ENCODE measurements at regions not wholly inside any gene's neighbourhood (a gene's known extent, or its start where the extent isn't known, plus 50 kb on each side); places are given as distances from the start of the nearest gene placed in this dataset.
"Not testable (repeated sequence)": the region's sequence is repeated elsewhere in the genome, so short reads cannot be mapped to it uniquely, and the experiment has no call there.

GRCh38 chr3:156040041-156040440 is 80.3 kb upstream of the KCNAB1 start:
- in situ Hi-C loops (cut with MboI) = no loop called here
- TF ChIP-seq EZH2 (IDR thresholded peaks at IDR 0.05; ENCODE audit: insufficient read depth, poor library complexity, severe bottlenecking) (no peak), EZH2phosphoT487 (IDR thresholded peaks at IDR 0.05; ENCODE audit: insufficient read depth, low read depth) (no peak)
- no peak for DNase-seq
- Histone ChIP-seq H4K20me1 (ENCODE audit: insufficient read depth) (no peaks in the 10 kb centered on the region), H2AFZ (no peak overlapping the region), H3K27ac (no peak overlapping the region), H3K4me3 (no peak overlapping the region), H3K27me3 (replicated peaks; ENCODE audit: insufficient read depth) (no peaks in the 10 kb centered on the region), H3K9ac (no peak overlapping the region), H3K9me2 (ENCODE audit: insufficient read depth) (no peaks in the 10 kb centered on the region), H3K4me1 (ENCODE audit: insufficient read depth) (no peaks in the 10 kb centered on the region), H3F3A (ENCODE audit: insufficient read depth) (no peaks in the 10 kb centered on the region), H3K79me2 (ENCODE audit: insufficient read depth) (no peaks in the 10 kb centered on the region), H3K4me2 (ENCODE audit: unreplicated experiment) (no peak overlapping the region), H3K9me3 (ENCODE audit: low read depth) (no peaks in the 10 kb centered on the region), H3K36me3 (ENCODE audit: low read depth) (no peaks in the 10 kb centered on the region)
- WGBS, 2 experiments (ENCODE audit: low coverage in 1 of 2, low lambda C conversion rate in 2 of 2, missing lambda C conversion rate in 2 of 2) = 82 to 86% methylated on average over 1 of the region's 1 CpG

GRCh38 chr3:156041216-156041841 is 79.0 kb upstream of the KCNAB1 start:
- H3K4me2 ChIP-seq (ENCODE audit: unreplicated experiment); H3K4me1 ChIP-seq (ENCODE audit: insufficient read depth); H3K79me2 ChIP-seq (ENCODE audit: insufficient read depth); H3K9me2 ChIP-seq (ENCODE audit: insufficient read depth); H3F3A ChIP-seq (ENCODE audit: insufficient read depth); H4K20me1 ChIP-seq (ENCODE audit: insufficient read depth); in situ Hi-C loops (cut with MboI); DNase-seq; H2AFZ ChIP-seq; H3K9me3 ChIP-seq (ENCODE audit: low read depth); H3K9ac ChIP-seq; H3K27me3 ChIP-seq (replicated peaks; ENCODE audit: insufficient read depth); H3K36me3 ChIP-seq (ENCODE audit: low read depth); H3K27ac ChIP-seq; H3K4me3 ChIP-seq: not testable (repeated sequence)
- WGBS, 2 experiments (ENCODE audit: low coverage in 1 of 2, low lambda C conversion rate in 2 of 2, missing lambda C conversion rate in 2 of 2) = 87 to 91% methylated on average over 33 to 34 of the region's 36 CpGs

GRCh38 chr3:156041856-156042255 is 78.5 kb upstream of the KCNAB1 start:
- H3K27ac ChIP-seq; H3K4me1 ChIP-seq (ENCODE audit: insufficient read depth); H3K27me3 ChIP-seq (replicated peaks; ENCODE audit: insufficient read depth); H3F3A ChIP-seq (ENCODE audit: insufficient read depth); H3K9me2 ChIP-seq (ENCODE audit: insufficient read depth); in situ Hi-C loops (cut with MboI); H4K20me1 ChIP-seq (ENCODE audit: insufficient read depth); H3K79me2 ChIP-seq (ENCODE audit: insufficient read depth); DNase-seq; H3K4me3 ChIP-seq; H3K9me3 ChIP-seq (ENCODE audit: low read depth); H3K36me3 ChIP-seq (ENCODE audit: low read depth); H2AFZ ChIP-seq; H3K4me2 ChIP-seq (ENCODE audit: unreplicated experiment); H3K9ac ChIP-seq: not testable (repeated sequence)
- 68 to 73% methylated on average over 6 to 7 of the region's 7 CpGs for WGBS, 2 experiments (ENCODE audit: low coverage in 1 of 2, low lambda C conversion rate in 2 of 2, missing lambda C conversion rate in 2 of 2)

- H3K36me3 ChIP-seq (ENCODE audit: low read depth); H3K4me1 ChIP-seq (ENCODE audit: insufficient read depth); H3K9me2 ChIP-seq (ENCODE audit: insufficient read depth); H3F3A ChIP-seq (ENCODE audit: insufficient read depth); H3K79me2 ChIP-seq (ENCODE audit: insufficient read depth); in situ Hi-C loops (cut with MboI); H3K9me3 ChIP-seq (ENCODE audit: low read depth); H3K27ac ChIP-seq; H3K9ac ChIP-seq; H3K4me2 ChIP-seq (ENCODE audit: unreplicated experiment); H4K20me1 ChIP-seq (ENCODE audit: insufficient read depth); H3K27me3 ChIP-seq (replicated peaks; ENCODE audit: insufficient read depth); H2AFZ ChIP-seq: not testable (repeated sequence)
- WGBS, 2 experiments (ENCODE audit: low coverage in 1 of 2, low lambda C conversion rate in 2 of 2, missing lambda C conversion rate in 2 of 2) = 35 to 36% methylated on average over 17 of the region's 17 CpGs
- H3K4me3 ChIP-seq = peak overlapping the region; percentile 19; the same call in 1 of the 2 replicates
- peak; percentile 42 for DNase-seq
These were observed 76.3 kb upstream of the KCNAB1 start for GRCh38 chr3:156043832-156044633.

GRCh38 chr3:156044634-156044975 is 75.8 kb upstream of the KCNAB1 start:
- Histone ChIP-seq H3K4me1 (ENCODE audit: insufficient read depth) (no peaks in the 10 kb centered on the region), H3K4me3 (no peak overlapping the region), H3K4me2 (ENCODE audit: unreplicated experiment) (no peak overlapping the region), H2AFZ (no peak overlapping the region), H4K20me1 (ENCODE audit: insufficient read depth) (no peaks in the 10 kb centered on the region), H3K27ac (no peak overlapping the region), H3F3A (ENCODE audit: insufficient read depth) (no peaks in the 10 kb centered on the region), H3K9ac (no peak overlapping the region), H3K79me2 (ENCODE audit: insufficient read depth) (no peaks in the 10 kb centered on the region), H3K36me3 (ENCODE audit: low read depth) (no peaks in the 10 kb centered on the region), H3K9me2 (ENCODE audit: insufficient read depth) (no peaks in the 10 kb centered on the region), H3K27me3 (replicated peaks; ENCODE audit: insufficient read depth) (no peaks in the 10 kb centered on the region; the same call in 1 of the 2 replicates), H3K9me3 (ENCODE audit: low read depth) (no peaks in the 10 kb centered on the region)
- no peak for DNase-seq
- no peak for TF ChIP-seq EZH2 (IDR thresholded peaks at IDR 0.05; ENCODE audit: insufficient read depth, poor library complexity, severe bottlenecking)
- no peak for TF ChIP-seq EZH2phosphoT487 (IDR thresholded peaks at IDR 0.05; ENCODE audit: insufficient read depth, low read depth)
- in situ Hi-C loops (cut with MboI) = no loop called here
- 91 to 94% methylated on average over 13 of the region's 13 CpGs for WGBS, 2 experiments (ENCODE audit: low coverage in 1 of 2, low lambda C conversion rate in 2 of 2, missing lambda C conversion rate in 2 of 2)

- H3K79me2 ChIP-seq (ENCODE audit: insufficient read depth); H3K4me2 ChIP-seq (ENCODE audit: unreplicated experiment); H3F3A ChIP-seq (ENCODE audit: insufficient read depth); H3K9me2 ChIP-seq (ENCODE audit: insufficient read depth); H3K4me1 ChIP-seq (ENCODE audit: insufficient read depth); H3K9ac ChIP-seq; H4K20me1 ChIP-seq (ENCODE audit: insufficient read depth); H2AFZ ChIP-seq; H3K4me3 ChIP-seq; in situ Hi-C loops (cut with MboI); H3K27me3 ChIP-seq (replicated peaks; ENCODE audit: insufficient read depth); H3K9me3 ChIP-seq (ENCODE audit: low read depth); H3K27ac ChIP-seq; DNase-seq; H3K36me3 ChIP-seq (ENCODE audit: low read depth): not testable (repeated sequence)
- WGBS, 2 experiments (ENCODE audit: low coverage in 1 of 2, low lambda C conversion rate in 2 of 2, missing lambda C conversion rate in 2 of 2) = 69 to 85% methylated on average over 3 of the region's 3 CpGs
These were observed 71.9 kb upstream of the KCNAB1 start for GRCh38 chr3:156048483-156048882.

Data from GM23248 (cell line).